Smooth muscle cell (in vitro differentiated cells): ENCODE measurements at regions not wholly inside any gene's neighbourhood (a gene's known extent, or its start where the extent isn't known, plus 50 kb on each side); places are given as distances from the start of the nearest gene placed in this dataset.

Experiments used
- DNase-seq: peaks from one replicate; lab custom pipeline; 2025; ENCODE audit not compliant: unreplicated experiment; lab: John Stamatoyannopoulos, UW
- H2AFZ ChIP-seq: fragments of 200-600 bp; sonication (generic); 2 replicates; pipeline ENCODE4 v1.6.0; 2016; ENCODE audit warnings: antibody characterized with exemption, low read depth, mild to moderate bottlenecking
- H3F3A ChIP-seq: fragments of 200-600 bp; sonication (generic); 2 replicates; pipeline ENCODE4 v1.6.0; 2017; ENCODE audit warnings: antibody characterized with exemption, low read depth
- H3K27ac ChIP-seq: fragments of 200-600 bp; sonication (generic); 2 replicates; pipeline ENCODE4 v1.5.1; 2016; ENCODE audit warnings: low read depth, mild to moderate bottlenecking
- H3K27me3 ChIP-seq: fragments of 200-600 bp; sonication (generic); 2 replicates; pipeline ENCODE4 v1.6.1; 2016; ENCODE audit warnings: low read depth, mild to moderate bottlenecking
- H3K36me3 ChIP-seq: fragments of 200-600 bp; sonication (generic); 2 replicates; pipeline ENCODE4 v1.5.1; 2016; ENCODE audit warnings: low read depth
- H3K4me1 ChIP-seq: fragments of 200-600 bp; sonication (generic); 2 replicates; pipeline ENCODE4 v1.5.1; 2016; ENCODE audit warnings: low read depth
- H3K4me2 ChIP-seq: fragments of 200-600 bp; sonication (generic); 2 replicates; pipeline ENCODE4 v1.6.0; 2016; ENCODE audit warnings: mild to moderate bottlenecking
- H3K4me3 ChIP-seq: fragments of 200-600 bp; sonication (generic); 2 replicates; pipeline ENCODE4 v1.5.1; 2016; ENCODE audit warnings: mild to moderate bottlenecking
- H3K79me2 ChIP-seq: fragments of 200-600 bp; sonication (generic); 2 replicates; pipeline ENCODE4 v1.6.0; 2016; ENCODE audit warnings: low read depth, mild to moderate bottlenecking
- H3K9ac ChIP-seq: fragments of 200-600 bp; sonication (generic); 2 replicates; pipeline ENCODE4 v1.6.0; 2016; ENCODE audit warnings: low read depth
- H3K9me3 ChIP-seq: fragments of 200-600 bp; sonication (generic); replicated peaks from 2 replicates; pipeline ENCODE4 v1.5.1; 2016; ENCODE audit warnings: low read depth
- H4K20me1 ChIP-seq: fragments of 200-600 bp; sonication (generic); 2 replicates; pipeline ENCODE4 v1.6.0; 2016; ENCODE audit warnings: low read depth
- WGBS: methylation state at CpG from one replicate; pipeline ENCODE4 v1.1.7; 2016; ENCODE audit warnings: low lambda C conversion rate; 5-methylcytosine and 5-hydroxymethylcytosine counted together
- TF ChIP-seq, protein P1 (sequence below): fragments of 200-600 bp; sonication (generic); IDR thresholded peaks from 2 replicates; pipeline ENCODE4 v1.5.1; 2017; ENCODE audit warnings: borderline replicate concordance, mild to moderate bottlenecking, antibody characterized with exemption; ENCODE audit not compliant: insufficient read depth, poor library complexity, severe bottlenecking

DNA sequence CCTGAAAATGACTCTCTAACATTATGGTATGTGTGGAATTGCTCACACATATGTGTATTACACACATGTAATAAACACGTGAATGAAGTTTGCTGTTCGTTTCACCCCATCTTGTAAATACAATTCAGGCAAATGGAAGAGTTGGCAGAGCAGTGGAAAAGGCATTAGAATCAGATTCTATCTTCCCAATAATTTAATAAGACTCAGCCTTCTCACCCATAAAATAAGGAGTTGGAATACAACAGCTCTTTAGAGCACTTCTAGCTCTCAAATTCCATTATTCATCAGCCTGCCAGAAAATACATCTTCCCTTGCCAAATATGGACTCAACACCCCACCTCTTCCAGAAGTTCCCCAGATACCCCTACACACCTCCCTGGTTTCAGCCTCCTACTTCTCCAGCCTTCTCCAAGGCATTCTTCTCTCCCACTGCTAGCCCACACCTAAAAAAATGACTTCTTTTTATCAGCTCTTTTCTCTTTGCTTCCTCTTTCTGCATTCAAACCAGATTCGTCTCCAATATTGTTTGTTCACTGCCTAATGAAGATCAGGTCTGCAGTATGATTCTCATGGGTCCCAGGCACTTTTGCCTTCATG, 66.2 kb upstream of the DYRK2 start:
- Histone ChIP-seq H3K27ac (no peak overlapping the region), H3K9ac (no peak overlapping the region), H3K27me3 (no peaks in the 10 kb centered on the region), H3K79me2 (no peaks in the 10 kb centered on the region), H3K4me1 (no peaks in the 10 kb centered on the region), H3K4me2 (no peak overlapping the region), H3F3A (no peaks in the 10 kb centered on the region), H3K36me3 (no peaks in the 10 kb centered on the region), H3K4me3 (no peak overlapping the region), H2AFZ (no peak overlapping the region), H4K20me1 (no peaks in the 10 kb centered on the region), H3K9me3 (no peaks in the 10 kb centered on the region)
- DNase-seq: no peak
- TF ChIP-seq, protein P1, sequence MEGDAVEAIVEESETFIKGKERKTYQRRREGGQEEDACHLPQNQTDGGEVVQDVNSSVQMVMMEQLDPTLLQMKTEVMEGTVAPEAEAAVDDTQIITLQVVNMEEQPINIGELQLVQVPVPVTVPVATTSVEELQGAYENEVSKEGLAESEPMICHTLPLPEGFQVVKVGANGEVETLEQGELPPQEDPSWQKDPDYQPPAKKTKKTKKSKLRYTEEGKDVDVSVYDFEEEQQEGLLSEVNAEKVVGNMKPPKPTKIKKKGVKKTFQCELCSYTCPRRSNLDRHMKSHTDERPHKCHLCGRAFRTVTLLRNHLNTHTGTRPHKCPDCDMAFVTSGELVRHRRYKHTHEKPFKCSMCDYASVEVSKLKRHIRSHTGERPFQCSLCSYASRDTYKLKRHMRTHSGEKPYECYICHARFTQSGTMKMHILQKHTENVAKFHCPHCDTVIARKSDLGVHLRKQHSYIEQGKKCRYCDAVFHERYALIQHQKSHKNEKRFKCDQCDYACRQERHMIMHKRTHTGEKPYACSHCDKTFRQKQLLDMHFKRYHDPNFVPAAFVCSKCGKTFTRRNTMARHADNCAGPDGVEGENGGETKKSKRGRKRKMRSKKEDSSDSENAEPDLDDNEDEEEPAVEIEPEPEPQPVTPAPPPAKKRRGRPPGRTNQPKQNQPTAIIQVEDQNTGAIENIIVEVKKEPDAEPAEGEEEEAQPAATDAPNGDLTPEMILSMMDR: no peak
- WGBS: 97% methylated on average over 3 of the region's 3 CpGs

DNA sequence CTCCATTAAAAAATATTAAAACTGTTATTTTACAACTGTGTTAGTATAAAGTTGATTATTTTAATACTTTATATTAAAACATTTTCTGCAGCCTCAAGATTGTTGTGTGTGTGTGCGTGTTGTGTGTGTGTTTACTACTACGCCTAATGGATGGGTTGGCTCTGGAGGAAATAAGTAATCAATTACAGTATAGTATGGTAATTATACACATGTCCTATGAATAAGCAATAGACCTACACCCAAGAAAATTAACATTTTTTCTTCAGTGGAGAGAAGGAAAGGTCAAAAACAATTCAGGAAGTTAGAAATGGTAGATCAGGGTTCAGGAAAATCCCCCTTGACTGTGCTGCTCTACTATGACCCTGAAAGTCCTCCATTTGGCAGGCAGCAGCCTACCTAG, 65.7 kb upstream of the DYRK2 start:
- Histone ChIP-seq H3K79me2 (no peaks in the 10 kb centered on the region), H3K9me3 (no peaks in the 10 kb centered on the region), H3K9ac (no peak overlapping the region), H3F3A (no peaks in the 10 kb centered on the region), H2AFZ (no peak overlapping the region), H3K27me3 (no peaks in the 10 kb centered on the region), H3K4me3 (no peak overlapping the region), H3K4me1 (no peaks in the 10 kb centered on the region), H4K20me1 (no peaks in the 10 kb centered on the region), H3K36me3 (no peaks in the 10 kb centered on the region), H3K4me2 (no peak overlapping the region), H3K27ac (no peak overlapping the region)
- TF ChIP-seq, protein P1: no peak
- no peak for DNase-seq
- WGBS: 93% methylated on average over 2 of the region's 2 CpGs

DNA sequence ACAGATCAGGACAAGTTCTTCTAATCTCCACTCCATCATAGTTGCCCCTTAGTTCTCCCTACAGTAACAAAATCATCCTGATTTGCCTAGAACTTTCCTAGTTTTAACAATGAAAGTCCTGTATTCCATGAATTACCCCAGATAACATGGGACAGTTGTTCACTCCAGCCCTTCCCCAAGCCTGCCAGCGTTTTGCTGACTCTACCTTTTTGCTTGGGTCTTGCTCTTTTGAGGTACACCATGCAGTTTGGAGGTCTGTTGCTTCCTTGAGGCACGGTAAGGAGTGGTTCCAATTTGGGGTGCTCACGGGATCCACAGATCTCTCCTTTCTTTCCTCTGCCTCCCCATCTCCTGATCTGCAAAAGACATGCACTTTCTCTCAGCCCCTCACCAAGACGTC, 61.6 kb upstream of the DYRK2 start:
- Histone ChIP-seq H3K4me1 (no peaks in the 10 kb centered on the region), H3K36me3 (no peaks in the 10 kb centered on the region), H3K27ac (no peak overlapping the region), H3K4me3 (no peak overlapping the region), H3K9me3 (no peaks in the 10 kb centered on the region), H3K9ac (no peak overlapping the region), H4K20me1 (no peaks in the 10 kb centered on the region), H3F3A (no peaks in the 10 kb centered on the region), H3K79me2 (no peaks in the 10 kb centered on the region), H3K4me2 (no peak overlapping the region), H3K27me3 (no peaks in the 10 kb centered on the region), H2AFZ (no peak overlapping the region)
- TF ChIP-seq, protein P1: no peak
- no peak for DNase-seq
- whole genome bisulfite sequencing: 94% methylated on average over 4 of the region's 4 CpGs

DNA sequence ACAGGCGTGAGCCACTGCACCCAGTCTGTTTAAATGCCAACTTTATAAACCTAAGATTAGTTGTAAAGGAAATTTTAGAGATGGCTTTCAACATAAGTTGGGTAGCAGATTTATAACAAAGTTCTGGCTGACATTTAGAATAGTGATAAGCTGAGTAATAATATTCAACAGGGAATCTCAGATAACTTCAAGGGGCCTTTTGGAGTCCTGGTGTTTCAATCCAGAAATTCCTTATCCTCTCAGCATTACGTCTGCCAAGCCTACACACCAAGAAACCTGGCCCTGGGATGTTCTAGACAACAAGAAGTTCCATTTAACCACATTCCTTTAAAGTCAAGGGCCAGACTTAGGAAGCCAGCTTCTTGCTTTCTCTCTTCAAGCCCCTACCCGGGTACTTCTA, 59.5 kb upstream of the DYRK2 start:
- TF ChIP-seq, protein P1: no peak
- Histone ChIP-seq H3K79me2 (no peaks in the 10 kb centered on the region), H3K9me3 (no peaks in the 10 kb centered on the region), H3K4me2 (no peak overlapping the region), H3K36me3 (no peaks in the 10 kb centered on the region), H3K9ac (no peak overlapping the region), H4K20me1 (no peaks in the 10 kb centered on the region), H2AFZ (no peak overlapping the region), H3K27ac (no peak overlapping the region), H3K4me3 (no peak overlapping the region), H3F3A (peaks cover 5% of the 10 kb centered on the region), H3K27me3 (no peaks in the 10 kb centered on the region), H3K4me1 (no peaks in the 10 kb centered on the region)
- no peak for DNase-seq
- 65% methylated on average over 3 of the region's 3 CpGs for WGBS
